ENCODE measurements at regions not wholly inside any gene's neighbourhood (a gene's known extent, or its start where the extent isn't known, plus 50 kb on each side); places are given as distances from the start of the nearest gene placed in this dataset.

- H3K36me3 ChIP-seq (ENCODE audit: insufficient read depth, low read length), result no peaks in the 10 kb centered on the region
- no peak overlapping the region for H3K4me2 ChIP-seq (ENCODE audit: low read length)
- H3K9me3 ChIP-seq (replicated peaks; ENCODE audit: low read length), result no peaks in the 10 kb centered on the region
- H3K9ac ChIP-seq (ENCODE audit: low read depth, low read length), result no peak overlapping the region
- peaks cover 20% of the 10 kb centered on the region for H3K4me1 ChIP-seq (ENCODE audit: control insufficient read depth, insufficient read depth, low read length)
- H3K27me3 ChIP-seq (ENCODE audit: control insufficient read depth, insufficient read depth, low read length), result no peaks in the 10 kb centered on the region
- no peak overlapping the region for H3K4me3 ChIP-seq (ENCODE audit: low read length)
Observed at GRCh38 chr16:64754279-64754678, 367.6 kb downstream of the CDH11 start.

- Histone ChIP-seq H3K4me1 (ENCODE audit: control insufficient read depth, insufficient read depth, low read length) (peaks cover 20% of the 10 kb centered on the region), H3K36me3 (ENCODE audit: insufficient read depth, low read length) (no peaks in the 10 kb centered on the region), H3K27me3 (ENCODE audit: control insufficient read depth, insufficient read depth, low read length) (no peaks in the 10 kb centered on the region), H3K9me3 (replicated peaks; ENCODE audit: low read length) (no peaks in the 10 kb centered on the region), H3K4me2 (ENCODE audit: low read length) (peak overlapping the region; percentile 8), H3K4me3 (ENCODE audit: low read length) (no peak overlapping the region), H3K9ac (ENCODE audit: low read depth, low read length) (peak overlapping the region; percentile 32)
Observed at GRCh38 chr16:64751906-64752305, 370.0 kb downstream of the CDH11 start.

- H3K9ac ChIP-seq (ENCODE audit: low read depth, low read length), result no peak overlapping the region
- no peaks in the 10 kb centered on the region for H3K27me3 ChIP-seq (ENCODE audit: control insufficient read depth, insufficient read depth, low read length)
- H3K36me3 ChIP-seq (ENCODE audit: insufficient read depth, low read length), result no peaks in the 10 kb centered on the region
- no peak overlapping the region for H3K4me2 ChIP-seq (ENCODE audit: low read length)
- H3K9me3 ChIP-seq (replicated peaks; ENCODE audit: low read length), result no peaks in the 10 kb centered on the region
- H3K4me1 ChIP-seq (ENCODE audit: control insufficient read depth, insufficient read depth, low read length), result peaks cover 20% of the 10 kb centered on the region
- no peak overlapping the region for H3K4me3 ChIP-seq (ENCODE audit: low read length)
Observed at GRCh38 chr16:64749346-64749745, 372.5 kb downstream of the CDH11 start.

GRCh38 chr16:64745258-64745930 is 376.5 kb downstream of the CDH11 start:
- H3K4me1 ChIP-seq (ENCODE audit: control insufficient read depth, insufficient read depth, low read length), result no peaks in the 10 kb centered on the region
- H3K36me3 ChIP-seq (ENCODE audit: insufficient read depth, low read length), result no peaks in the 10 kb centered on the region
- no peak overlapping the region for H3K4me3 ChIP-seq (ENCODE audit: low read length)
- no peaks in the 10 kb centered on the region for H3K9me3 ChIP-seq (replicated peaks; ENCODE audit: low read length)
- no peaks in the 10 kb centered on the region for H3K27me3 ChIP-seq (ENCODE audit: control insufficient read depth, insufficient read depth, low read length)
- no peak overlapping the region for H3K9ac ChIP-seq (ENCODE audit: low read depth, low read length)
- no peak overlapping the region for H3K4me2 ChIP-seq (ENCODE audit: low read length)

- Histone ChIP-seq H3K9ac (ENCODE audit: low read depth, low read length) (no peak overlapping the region), H3K9me3 (replicated peaks; ENCODE audit: low read length) (no peaks in the 10 kb centered on the region), H3K4me2 (ENCODE audit: low read length) (no peak overlapping the region)
Observed at GRCh38 chr16:64742455-64743223, 379.2 kb downstream of the CDH11 start.

GRCh38 chr16:64740261-64740660 is 381.6 kb downstream of the CDH11 start:
- H3K4me1 ChIP-seq (ENCODE audit: control insufficient read depth, insufficient read depth, low read length), result peaks cover 16% of the 10 kb centered on the region
- H3K36me3 ChIP-seq (ENCODE audit: insufficient read depth, low read length), result no peaks in the 10 kb centered on the region
- H3K9me3 ChIP-seq (replicated peaks; ENCODE audit: low read length), result no peaks in the 10 kb centered on the region

More at GRCh38 chr16:64742455-64743223, 379.2 kb downstream of the CDH11 start:
- no peaks in the 10 kb centered on the region for H3K36me3 ChIP-seq (ENCODE audit: insufficient read depth, low read length)
- H3K4me3 ChIP-seq (ENCODE audit: low read length), result no peak overlapping the region
- no peaks in the 10 kb centered on the region for H3K27me3 ChIP-seq (ENCODE audit: control insufficient read depth, insufficient read depth, low read length)
- peaks cover 11% of the 10 kb centered on the region for H3K4me1 ChIP-seq (ENCODE audit: control insufficient read depth, insufficient read depth, low read length)

GRCh38 chr16:64738321-64738960 is 383.4 kb downstream of the CDH11 start:
- H3K36me3 ChIP-seq (ENCODE audit: insufficient read depth, low read length), result no peaks in the 10 kb centered on the region

More at GRCh38 chr16:64740261-64740660, 381.6 kb downstream of the CDH11 start:
- Histone ChIP-seq H3K4me2 (ENCODE audit: low read length) (no peak overlapping the region), H3K9ac (ENCODE audit: low read depth, low read length) (no peak overlapping the region), H3K4me3 (ENCODE audit: low read length) (no peak overlapping the region), H3K27me3 (ENCODE audit: control insufficient read depth, insufficient read depth, low read length) (no peaks in the 10 kb centered on the region)

GRCh38 chr16:64736857-64737256 is 385.0 kb downstream of the CDH11 start:
- no peak overlapping the region for H3K4me2 ChIP-seq (ENCODE audit: low read length)
- H3K36me3 ChIP-seq (ENCODE audit: insufficient read depth, low read length), result no peaks in the 10 kb centered on the region
- H3K4me3 ChIP-seq (ENCODE audit: low read length), result no peak overlapping the region
- no peaks in the 10 kb centered on the region for H3K27me3 ChIP-seq (ENCODE audit: control insufficient read depth, insufficient read depth, low read length)
- no peaks in the 10 kb centered on the region for H3K9me3 ChIP-seq (replicated peaks; ENCODE audit: low read length)
- H3K9ac ChIP-seq (ENCODE audit: low read depth, low read length), result no peak overlapping the region
- H3K4me1 ChIP-seq (ENCODE audit: control insufficient read depth, insufficient read depth, low read length), result peaks cover 16% of the 10 kb centered on the region

More at GRCh38 chr16:64738321-64738960, 383.4 kb downstream of the CDH11 start:
- peak overlapping the region; percentile 39 for H3K4me2 ChIP-seq (ENCODE audit: low read length)
- no peak overlapping the region for H3K4me3 ChIP-seq (ENCODE audit: low read length)
- H3K4me1 ChIP-seq (ENCODE audit: control insufficient read depth, insufficient read depth, low read length), result peaks cover 16% of the 10 kb centered on the region
- peak overlapping the region; percentile 21 for H3K9ac ChIP-seq (ENCODE audit: low read depth, low read length)
- no peaks in the 10 kb centered on the region for H3K27me3 ChIP-seq (ENCODE audit: control insufficient read depth, insufficient read depth, low read length)
- no peaks in the 10 kb centered on the region for H3K9me3 ChIP-seq (replicated peaks; ENCODE audit: low read length)

GRCh38 chr16:64731891-64732290 is 390.0 kb downstream of the CDH11 start:
- H3K9ac ChIP-seq (ENCODE audit: low read depth, low read length), result no peak overlapping the region
- no peaks in the 10 kb centered on the region for H3K9me3 ChIP-seq (replicated peaks; ENCODE audit: low read length)
- H3K4me2 ChIP-seq (ENCODE audit: low read length), result no peak overlapping the region
- H3K4me3 ChIP-seq (ENCODE audit: low read length), result no peak overlapping the region
- H3K4me1 ChIP-seq (ENCODE audit: control insufficient read depth, insufficient read depth, low read length), result peaks cover 4% of the 10 kb centered on the region
- H3K27me3 ChIP-seq (ENCODE audit: control insufficient read depth, insufficient read depth, low read length), result no peaks in the 10 kb centered on the region
- H3K36me3 ChIP-seq (ENCODE audit: insufficient read depth, low read length), result no peaks in the 10 kb centered on the region

- no peaks in the 10 kb centered on the region for H3K9me3 ChIP-seq (replicated peaks; ENCODE audit: low read length)
- no peak overlapping the region for H3K4me3 ChIP-seq (ENCODE audit: low read length)
- H3K9ac ChIP-seq (ENCODE audit: low read depth, low read length), result no peak overlapping the region
- H3K27me3 ChIP-seq (ENCODE audit: control insufficient read depth, insufficient read depth, low read length), result no peaks in the 10 kb centered on the region
- H3K4me1 ChIP-seq (ENCODE audit: control insufficient read depth, insufficient read depth, low read length), result no peaks in the 10 kb centered on the region
- no peaks in the 10 kb centered on the region for H3K36me3 ChIP-seq (ENCODE audit: insufficient read depth, low read length)
- H3K4me2 ChIP-seq (ENCODE audit: low read length), result no peak overlapping the region
Observed at GRCh38 chr16:64730261-64730660, 391.6 kb downstream of the CDH11 start.

- no peaks in the 10 kb centered on the region for H3K27me3 ChIP-seq (ENCODE audit: control insufficient read depth, insufficient read depth, low read length)
- H3K4me1 ChIP-seq (ENCODE audit: control insufficient read depth, insufficient read depth, low read length), result no peaks in the 10 kb centered on the region
- no peaks in the 10 kb centered on the region for H3K36me3 ChIP-seq (ENCODE audit: insufficient read depth, low read length)
- H3K4me3 ChIP-seq (ENCODE audit: low read length), result no peak overlapping the region
- H3K9me3 ChIP-seq (replicated peaks; ENCODE audit: low read length), result no peaks in the 10 kb centered on the region
- H3K4me2 ChIP-seq (ENCODE audit: low read length), result no peak overlapping the region
- H3K9ac ChIP-seq (ENCODE audit: low read depth, low read length), result no peak overlapping the region
Observed at GRCh38 chr16:64724339-64724738, 397.5 kb downstream of the CDH11 start.
